ENCODE measurements at regions not wholly inside any gene's neighbourhood (a gene's known extent, or its start where the extent isn't known, plus 50 kb on each side); places are given as distances from the start of the nearest gene placed in this dataset.

- no TSS peak for BruUV-seq (replicated peaks)
- CTCF ChIA-PET: interaction anchor here (0.5 to 1.3 kb wide), 2 partner anchors 8 to 29 kb away, joined by 3 to 7 read pairs; no protein-coding TSS in a partner anchor
- SMC1A ChIA-PET (ENCODE audit: uncharacterized antibody, unreplicated experiment): interaction anchor here (0.9 to 3.0 kb wide), 7 partner anchors 10 to 38 kb away, joined by 3 to 9 read pairs (median 5); no protein-coding TSS in a partner anchor
- H3K4me2 ChIP-seq (ENCODE audit: control insufficient read depth, insufficient read depth): no peak overlapping the region
- POLR2A ChIA-PET: no interaction called here
- no peak overlapping the region for H3K9ac ChIP-seq (ENCODE audit: control insufficient read depth, insufficient read depth, low read length)
- in situ Hi-C loops (cut with MboI) (no loop called here), intact Hi-C loops (cut with micrococcal nuclease; ENCODE audit: unreplicated experiment) (no loop called here)
- ATAC-seq: no peak; the same call in 2 of the 3 replicates
- no peak overlapping the region for H3K4me3 ChIP-seq
- no peaks in the 10 kb centered on the region for H3K36me3 ChIP-seq (ENCODE audit: control insufficient read depth in 2 of 2, insufficient read depth in 2 of 2, low read length in 1 of 2)
- no peak for FAIRE-seq
- no peak overlapping the region for H2AFZ ChIP-seq (ENCODE audit: control insufficient read depth, low read depth, low read length)
- no peaks in the 10 kb centered on the region for H3K79me2 ChIP-seq (ENCODE audit: control insufficient read depth, insufficient read depth, low read length)
- no peaks in the 10 kb centered on the region for H3K4me1 ChIP-seq (ENCODE audit: control insufficient read depth, insufficient read depth, low read length)
- H3K27ac ChIP-seq (ENCODE audit: control insufficient read depth, insufficient read depth): no peak overlapping the region
- 54% methylated on average over 4 of the region's 4 CpGs for WGBS (ENCODE audit: insufficient coverage, insufficient replicate concordance, low lambda C conversion rate, missing lambda C conversion rate)
- no peaks in the 10 kb centered on the region for H4K20me1 ChIP-seq (ENCODE audit: control insufficient read depth, insufficient read depth)
- no peak for DNase-seq (ENCODE audit: low read depth, low spot score)
- RAD21 ChIA-PET (ENCODE audit: unreplicated experiment): interaction anchor here (1.2 kb wide), 2 partner anchors 8 to 42 kb away, joined by 3 to 5 read pairs; no protein-coding TSS in a partner anchor
- no peaks in the 10 kb centered on the region for H3K27me3 ChIP-seq (replicated peaks in 1 of 2; ENCODE audit: control insufficient read depth in 2 of 2, insufficient read depth in 2 of 2, low read length in 1 of 2)
- no peaks in the 10 kb centered on the region for H3K9me3 ChIP-seq (replicated peaks; ENCODE audit: control insufficient read depth, insufficient read depth, low read length)
- TF ChIP-seq, protein P1, sequence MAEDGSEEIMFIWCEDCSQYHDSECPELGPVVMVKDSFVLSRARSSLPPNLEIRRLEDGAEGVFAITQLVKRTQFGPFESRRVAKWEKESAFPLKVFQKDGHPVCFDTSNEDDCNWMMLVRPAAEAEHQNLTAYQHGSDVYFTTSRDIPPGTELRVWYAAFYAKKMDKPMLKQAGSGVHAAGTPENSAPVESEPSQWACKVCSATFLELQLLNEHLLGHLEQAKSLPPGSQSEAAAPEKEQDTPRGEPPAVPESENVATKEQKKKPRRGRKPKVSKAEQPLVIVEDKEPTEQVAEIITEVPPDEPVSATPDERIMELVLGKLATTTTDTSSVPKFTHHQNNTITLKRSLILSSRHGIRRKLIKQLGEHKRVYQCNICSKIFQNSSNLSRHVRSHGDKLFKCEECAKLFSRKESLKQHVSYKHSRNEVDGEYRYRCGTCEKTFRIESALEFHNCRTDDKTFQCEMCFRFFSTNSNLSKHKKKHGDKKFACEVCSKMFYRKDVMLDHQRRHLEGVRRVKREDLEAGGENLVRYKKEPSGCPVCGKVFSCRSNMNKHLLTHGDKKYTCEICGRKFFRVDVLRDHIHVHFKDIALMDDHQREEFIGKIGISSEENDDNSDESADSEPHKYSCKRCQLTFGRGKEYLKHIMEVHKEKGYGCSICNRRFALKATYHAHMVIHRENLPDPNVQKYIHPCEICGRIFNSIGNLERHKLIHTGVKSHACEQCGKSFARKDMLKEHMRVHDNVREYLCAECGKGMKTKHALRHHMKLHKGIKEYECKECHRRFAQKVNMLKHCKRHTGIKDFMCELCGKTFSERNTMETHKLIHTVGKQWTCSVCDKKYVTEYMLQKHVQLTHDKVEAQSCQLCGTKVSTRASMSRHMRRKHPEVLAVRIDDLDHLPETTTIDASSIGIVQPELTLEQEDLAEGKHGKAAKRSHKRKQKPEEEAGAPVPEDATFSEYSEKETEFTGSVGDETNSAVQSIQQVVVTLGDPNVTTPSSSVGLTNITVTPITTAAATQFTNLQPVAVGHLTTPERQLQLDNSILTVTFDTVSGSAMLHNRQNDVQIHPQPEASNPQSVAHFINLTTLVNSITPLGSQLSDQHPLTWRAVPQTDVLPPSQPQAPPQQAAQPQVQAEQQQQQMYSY (CRISPR knock-in tag; IDR thresholded peaks at IDR 0.05): no peak
- no peak for TF ChIP-seq GABPA (IDR thresholded peaks at IDR 0.05; ENCODE audit: low read depth)
- TF ChIP-seq NFIC (IDR thresholded peaks at IDR 0.05; ENCODE audit: low read depth, low read length): no peak
- no peak for TF ChIP-seq NR2F1 (conservative IDR thresholded peaks at IDR 0.05)
- no peak for TF ChIP-seq ZSCAN29 (IDR thresholded peaks at IDR 0.05)
- TF ChIP-seq E2F8 (IDR thresholded peaks at IDR 0.05; ENCODE audit: low read depth, partially characterized antibody): no peak
- TF ChIP-seq, protein P2, sequence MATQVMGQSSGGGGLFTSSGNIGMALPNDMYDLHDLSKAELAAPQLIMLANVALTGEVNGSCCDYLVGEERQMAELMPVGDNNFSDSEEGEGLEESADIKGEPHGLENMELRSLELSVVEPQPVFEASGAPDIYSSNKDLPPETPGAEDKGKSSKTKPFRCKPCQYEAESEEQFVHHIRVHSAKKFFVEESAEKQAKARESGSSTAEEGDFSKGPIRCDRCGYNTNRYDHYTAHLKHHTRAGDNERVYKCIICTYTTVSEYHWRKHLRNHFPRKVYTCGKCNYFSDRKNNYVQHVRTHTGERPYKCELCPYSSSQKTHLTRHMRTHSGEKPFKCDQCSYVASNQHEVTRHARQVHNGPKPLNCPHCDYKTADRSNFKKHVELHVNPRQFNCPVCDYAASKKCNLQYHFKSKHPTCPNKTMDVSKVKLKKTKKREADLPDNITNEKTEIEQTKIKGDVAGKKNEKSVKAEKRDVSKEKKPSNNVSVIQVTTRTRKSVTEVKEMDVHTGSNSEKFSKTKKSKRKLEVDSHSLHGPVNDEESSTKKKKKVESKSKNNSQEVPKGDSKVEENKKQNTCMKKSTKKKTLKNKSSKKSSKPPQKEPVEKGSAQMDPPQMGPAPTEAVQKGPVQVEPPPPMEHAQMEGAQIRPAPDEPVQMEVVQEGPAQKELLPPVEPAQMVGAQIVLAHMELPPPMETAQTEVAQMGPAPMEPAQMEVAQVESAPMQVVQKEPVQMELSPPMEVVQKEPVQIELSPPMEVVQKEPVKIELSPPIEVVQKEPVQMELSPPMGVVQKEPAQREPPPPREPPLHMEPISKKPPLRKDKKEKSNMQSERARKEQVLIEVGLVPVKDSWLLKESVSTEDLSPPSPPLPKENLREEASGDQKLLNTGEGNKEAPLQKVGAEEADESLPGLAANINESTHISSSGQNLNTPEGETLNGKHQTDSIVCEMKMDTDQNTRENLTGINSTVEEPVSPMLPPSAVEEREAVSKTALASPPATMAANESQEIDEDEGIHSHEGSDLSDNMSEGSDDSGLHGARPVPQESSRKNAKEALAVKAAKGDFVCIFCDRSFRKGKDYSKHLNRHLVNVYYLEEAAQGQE (IDR thresholded peaks at IDR 0.05; ENCODE audit: low read depth, low read length): no peak
- TF ChIP-seq EED (IDR thresholded peaks at IDR 0.05; ENCODE audit: low read depth): no peak
- TF ChIP-seq FOXM1 (IDR thresholded peaks at IDR 0.05; ENCODE audit: low read depth, low read length): no peak
- no peak for TF ChIP-seq WRNIP1 (IDR thresholded peaks at IDR 0.05; ENCODE audit: borderline replicate concordance, low read depth, low read length)
Observed at GRCh38 chr4:125801373-125801772, 486.6 kb downstream of the FAT4 start.
